ENCODE measurements at regions not wholly inside any gene's neighbourhood (a gene's known extent, or its start where the extent isn't known, plus 50 kb on each side); places are given as distances from the start of the nearest gene placed in this dataset.

DNA sequence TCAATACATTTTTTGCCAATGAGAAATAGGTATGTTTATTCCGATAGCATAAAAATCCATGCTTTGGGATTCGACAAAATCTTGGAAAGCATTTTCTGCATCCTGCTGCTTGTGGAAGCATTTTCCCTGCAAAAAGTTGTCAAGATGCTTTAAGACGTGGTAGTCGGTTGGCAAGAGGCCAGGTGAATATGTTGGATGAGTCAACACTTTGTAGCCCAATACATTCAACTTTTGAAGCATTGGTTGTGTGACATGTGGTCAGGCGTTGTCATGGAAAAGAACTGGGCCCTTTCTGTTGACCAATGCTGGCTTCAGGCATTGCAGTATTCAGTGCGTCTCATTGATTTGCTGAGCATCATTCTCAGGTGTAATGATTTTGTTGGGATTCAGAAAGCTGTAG is 764.5 kb downstream of the TRIB2 start:
- TF ChIP-seq, protein P1, sequence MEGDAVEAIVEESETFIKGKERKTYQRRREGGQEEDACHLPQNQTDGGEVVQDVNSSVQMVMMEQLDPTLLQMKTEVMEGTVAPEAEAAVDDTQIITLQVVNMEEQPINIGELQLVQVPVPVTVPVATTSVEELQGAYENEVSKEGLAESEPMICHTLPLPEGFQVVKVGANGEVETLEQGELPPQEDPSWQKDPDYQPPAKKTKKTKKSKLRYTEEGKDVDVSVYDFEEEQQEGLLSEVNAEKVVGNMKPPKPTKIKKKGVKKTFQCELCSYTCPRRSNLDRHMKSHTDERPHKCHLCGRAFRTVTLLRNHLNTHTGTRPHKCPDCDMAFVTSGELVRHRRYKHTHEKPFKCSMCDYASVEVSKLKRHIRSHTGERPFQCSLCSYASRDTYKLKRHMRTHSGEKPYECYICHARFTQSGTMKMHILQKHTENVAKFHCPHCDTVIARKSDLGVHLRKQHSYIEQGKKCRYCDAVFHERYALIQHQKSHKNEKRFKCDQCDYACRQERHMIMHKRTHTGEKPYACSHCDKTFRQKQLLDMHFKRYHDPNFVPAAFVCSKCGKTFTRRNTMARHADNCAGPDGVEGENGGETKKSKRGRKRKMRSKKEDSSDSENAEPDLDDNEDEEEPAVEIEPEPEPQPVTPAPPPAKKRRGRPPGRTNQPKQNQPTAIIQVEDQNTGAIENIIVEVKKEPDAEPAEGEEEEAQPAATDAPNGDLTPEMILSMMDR (IDR thresholded peaks at IDR 0.05): no peak
- TF ChIP-seq POLR2A (IDR thresholded peaks at IDR 0.05): no peak

Data from tibial nerve (tissue), 3 donors.